HPDE6-E6E7 (cell line): ENCODE measurements at regions not wholly inside any gene's neighbourhood (a gene's known extent, or its start where the extent isn't known, plus 50 kb on each side); places are given as distances from the start of the nearest gene placed in this dataset.
A peak's percentile ranks its signal among the peaks of the same experiment; 100 is the strongest.
"Not testable (repeated sequence)": the region's sequence is repeated elsewhere in the genome, so short reads cannot be mapped to it uniquely, and the experiment has no call there.

ENCODE experiments used
- DNase-seq: peaks from one replicate; pipeline ENCODE4 v3.0.0; 2011; ENCODE audit warnings: missing footprints; ENCODE audit errors: extremely low spot score

DNA sequence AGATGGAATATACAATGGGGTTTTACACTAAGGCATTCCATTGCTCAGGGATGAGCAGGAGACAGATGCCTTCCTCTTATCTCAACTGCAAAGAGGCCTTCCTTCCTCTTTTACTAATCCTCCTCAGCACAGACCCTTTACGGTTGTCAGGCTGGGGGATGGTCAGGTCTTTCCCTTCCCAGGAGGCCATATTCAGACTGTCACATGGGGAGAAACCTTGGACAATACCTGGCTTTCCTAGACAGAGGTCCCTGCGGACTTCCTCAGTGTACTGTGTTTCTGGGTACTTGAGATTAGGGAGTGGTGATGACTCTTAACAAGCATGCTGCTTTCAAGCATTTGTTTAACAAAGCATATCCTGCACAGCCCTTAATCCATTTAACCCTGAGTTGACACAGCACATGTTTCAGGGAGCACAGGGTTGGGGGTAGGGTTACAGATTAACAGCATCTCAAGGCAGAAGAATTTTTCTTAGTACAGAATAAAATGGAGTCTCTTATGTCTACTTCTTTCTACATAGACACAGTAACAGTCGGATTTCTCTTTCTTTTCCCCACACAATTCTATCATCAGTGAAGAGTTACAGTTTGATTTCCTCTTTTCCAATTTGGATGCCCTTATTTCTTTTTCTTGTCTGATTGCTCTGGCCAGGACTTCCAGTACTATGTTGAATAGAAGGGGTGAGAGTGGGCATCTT is 737.1 kb downstream of the TRHDE start:
- not testable (repeated sequence) for DNase-seq

DNA sequence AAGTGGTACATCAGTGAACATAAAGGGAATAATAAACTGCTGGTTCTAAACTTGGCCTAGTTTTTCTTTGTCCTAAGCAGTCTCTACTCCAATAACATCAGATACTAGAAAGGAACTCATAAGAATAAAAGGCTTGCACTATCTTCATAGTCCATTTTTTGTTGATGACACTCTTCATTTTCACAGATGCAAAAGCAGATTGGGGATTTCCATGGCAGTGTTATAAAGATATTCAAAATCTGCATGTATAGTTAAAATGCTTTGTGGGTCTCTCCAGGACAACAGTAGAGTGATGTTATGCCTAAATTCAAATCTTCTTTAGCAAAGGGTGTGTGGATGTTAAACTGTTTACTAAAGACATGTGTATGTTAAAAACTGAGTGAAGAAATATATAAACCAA is 745.8 kb downstream of the TRHDE start:
- DNase-seq, result no peak

DNA sequence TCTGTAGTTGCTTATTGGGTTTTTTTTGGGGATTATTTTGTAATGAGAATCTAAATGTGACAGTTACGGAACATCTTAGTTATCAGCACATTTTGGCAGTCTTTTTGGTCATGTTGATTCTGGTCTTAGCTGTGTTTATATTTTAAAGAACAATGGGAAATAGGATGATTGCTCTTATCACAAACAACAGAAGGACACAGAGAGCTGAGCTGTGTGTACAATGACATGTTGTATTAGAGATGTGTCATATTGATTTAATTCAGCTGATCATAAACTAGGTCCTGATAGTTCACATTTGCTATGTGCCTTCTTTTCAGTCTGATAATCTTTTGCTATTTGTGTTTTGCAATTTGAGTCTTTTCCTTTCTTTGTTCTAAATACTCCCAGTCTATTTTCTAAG is 781.7 kb downstream of the TRHDE start:
- DNase-seq, result no peak

DNA sequence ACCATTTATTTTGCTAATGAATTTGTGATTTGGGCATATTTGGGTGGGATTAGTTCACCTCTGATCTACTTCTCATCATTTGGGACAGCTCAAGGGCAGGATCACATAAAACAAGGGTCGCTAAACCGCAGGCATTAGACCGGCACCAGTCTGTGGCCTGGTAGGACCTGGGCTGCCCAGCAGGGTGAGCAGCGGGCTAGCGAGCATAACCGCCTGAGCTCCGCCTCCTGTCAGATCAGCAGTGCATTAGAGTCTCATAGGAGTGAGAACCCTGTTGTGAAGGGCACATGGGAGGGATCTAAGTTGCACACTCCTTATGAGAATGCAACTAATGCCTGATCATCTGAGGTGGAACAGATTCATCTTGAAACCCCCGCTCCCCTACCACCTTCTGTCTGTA is 785.3 kb downstream of the TRHDE start:
- DNase-seq, result no peak

DNA sequence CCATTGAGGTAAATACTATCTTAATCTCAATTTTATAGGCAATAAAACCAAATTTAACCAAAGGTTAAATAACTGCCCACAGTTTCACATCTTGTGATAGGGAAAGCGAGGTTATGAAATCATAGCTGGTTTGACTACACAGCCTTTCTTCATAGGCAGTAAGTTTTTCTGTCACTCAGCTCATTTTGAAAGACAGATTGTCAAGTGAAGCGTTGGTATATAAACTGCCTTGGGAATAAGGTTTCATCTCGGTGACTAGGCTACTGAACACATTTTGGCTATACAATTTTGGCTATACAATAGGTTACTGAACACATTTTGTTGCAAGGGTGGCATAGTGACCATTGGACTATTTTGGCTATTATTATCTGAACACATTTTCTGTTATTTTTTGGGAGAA is 793.7 kb downstream of the TRHDE start:
- no peak for DNase-seq

DNA sequence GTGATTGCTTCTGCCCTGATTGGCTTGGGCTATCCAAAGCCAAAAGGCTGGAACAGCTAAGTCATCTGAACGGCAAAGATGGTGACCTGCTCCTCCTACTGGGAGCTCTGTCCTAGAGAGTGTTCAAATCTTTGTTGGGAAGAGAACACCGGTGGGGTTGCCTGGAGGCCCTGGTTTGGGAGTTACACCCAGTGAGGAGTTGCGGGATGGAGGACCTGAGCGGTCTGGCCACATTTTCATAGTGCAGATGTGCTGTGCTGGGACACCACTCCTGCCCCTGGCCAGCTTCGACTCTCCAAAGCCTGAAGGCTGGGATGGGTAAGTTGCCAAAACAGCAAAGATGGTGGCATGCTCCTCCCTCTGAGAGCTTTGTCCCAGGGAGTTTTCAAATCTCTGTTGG is 795.4 kb downstream of the TRHDE start:
- no peak for DNase-seq

DNA sequence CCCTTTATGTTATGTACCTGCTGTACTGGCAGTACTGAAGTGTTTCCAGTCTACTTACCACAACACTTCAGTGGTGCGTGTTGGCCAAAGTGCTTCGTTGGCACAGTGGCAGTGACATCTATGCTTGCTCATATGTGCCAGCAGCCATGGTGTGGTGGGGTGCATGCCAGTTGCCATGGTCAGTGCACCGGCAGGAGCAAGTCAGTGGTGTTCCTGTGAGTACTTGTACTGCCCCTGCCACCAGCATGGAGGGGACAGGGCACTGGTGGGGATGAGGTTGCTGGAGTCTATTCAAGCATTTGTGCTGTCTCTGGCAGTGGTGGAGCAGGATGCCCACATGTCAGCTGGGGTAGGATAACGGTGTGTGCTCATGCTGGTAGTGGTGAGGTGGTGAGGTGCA is 800.0 kb downstream of the TRHDE start:
- DNase-seq, result no peak

DNA sequence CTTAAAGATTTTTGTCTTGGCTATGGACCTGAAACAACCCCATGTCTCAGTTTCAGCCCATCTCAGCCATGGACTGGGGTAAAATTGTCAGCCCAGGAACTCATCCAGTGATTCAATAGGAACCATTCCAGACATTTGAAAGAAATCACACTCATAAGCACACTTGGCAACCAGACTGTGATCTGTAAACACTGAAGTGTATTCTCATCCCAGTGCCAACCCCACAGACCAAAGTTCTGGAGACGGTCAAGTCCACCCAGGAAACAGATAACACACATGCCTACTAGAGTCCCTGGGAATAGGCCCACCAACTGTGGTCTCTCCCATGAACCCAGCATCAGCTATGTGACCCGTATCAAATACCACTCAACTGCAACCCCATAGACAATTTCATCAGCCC is 804.6 kb downstream of the TRHDE start:
- no peak for DNase-seq

DNA sequence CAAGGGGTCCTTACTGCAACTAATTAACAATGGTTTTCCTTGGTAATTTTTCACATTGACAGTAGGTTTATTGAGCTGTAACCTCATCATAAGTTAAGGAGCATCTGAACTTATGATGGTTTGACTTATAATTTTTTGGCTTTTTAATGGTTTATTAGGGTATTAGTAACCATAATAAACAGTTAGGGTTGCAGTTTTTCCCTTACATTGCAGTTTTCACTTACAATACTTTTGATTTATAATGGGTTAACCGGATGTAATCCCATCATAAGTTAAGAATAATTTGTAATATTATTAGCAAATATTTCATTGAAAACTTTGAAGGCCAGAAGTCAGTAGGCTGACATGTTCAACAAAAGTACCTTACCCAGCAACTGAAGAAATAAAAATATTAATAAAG is 811.6 kb downstream of the TRHDE start:
- DNase-seq, result no peak

DNA sequence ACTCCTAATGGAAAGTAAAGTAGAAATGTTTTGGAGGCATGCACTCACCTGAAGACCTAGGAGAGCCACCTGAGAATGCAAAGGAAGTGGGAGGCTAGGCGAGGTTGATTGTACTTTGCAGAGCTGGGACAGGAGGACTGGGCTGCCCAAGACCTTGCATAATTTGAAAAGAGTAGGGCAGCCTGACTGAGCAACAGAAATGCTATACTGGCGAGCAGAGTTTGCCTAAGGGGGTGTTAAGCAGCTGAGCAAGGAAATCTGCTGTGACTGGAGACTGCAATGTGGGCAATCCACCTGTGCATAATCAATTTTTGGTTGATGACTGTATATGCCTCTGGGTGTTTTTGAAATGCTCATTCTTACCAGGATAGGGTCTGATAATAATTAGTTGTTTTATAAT is 834.1 kb downstream of the TRHDE start:
- DNase-seq, result peak; percentile 1

DNA sequence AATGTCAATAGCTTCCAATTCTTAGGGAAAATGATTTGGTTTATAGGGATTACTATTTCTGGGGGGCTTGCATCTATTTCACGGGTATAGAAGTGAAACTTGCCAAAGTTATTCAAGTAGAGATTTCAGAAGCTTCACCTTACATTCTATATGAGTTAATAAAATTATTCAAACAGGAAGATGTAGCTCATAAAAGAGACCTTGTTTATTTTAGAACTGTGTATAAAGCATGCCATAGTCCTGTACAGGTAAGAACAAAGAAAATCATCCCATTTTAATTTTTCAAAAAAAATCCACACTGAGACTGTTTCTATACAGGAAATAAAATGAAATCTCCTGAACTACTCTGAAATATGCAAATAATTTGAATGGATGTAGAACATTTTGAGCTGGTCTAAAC is 834.7 kb downstream of the TRHDE start:
- no peak for DNase-seq

DNA sequence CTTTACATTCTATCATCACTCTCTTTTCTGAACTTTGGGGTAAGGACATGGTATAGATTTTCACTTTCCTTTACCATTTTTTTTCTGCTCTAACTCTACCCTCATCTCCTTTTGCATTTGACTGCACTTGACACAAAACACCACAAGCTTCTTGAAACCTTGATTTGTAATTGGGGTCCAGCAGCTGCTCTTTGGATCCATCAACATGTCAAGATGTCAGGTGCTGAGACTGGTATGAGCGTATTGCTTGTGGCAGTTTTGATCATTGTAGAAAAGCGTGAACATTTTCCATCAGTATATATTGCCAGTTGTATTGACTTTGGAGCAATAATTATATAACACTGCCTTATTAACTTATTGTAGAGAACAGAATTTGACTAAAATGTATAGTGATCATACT is 838.6 kb downstream of the TRHDE start:
- DNase-seq, result no peak

DNA sequence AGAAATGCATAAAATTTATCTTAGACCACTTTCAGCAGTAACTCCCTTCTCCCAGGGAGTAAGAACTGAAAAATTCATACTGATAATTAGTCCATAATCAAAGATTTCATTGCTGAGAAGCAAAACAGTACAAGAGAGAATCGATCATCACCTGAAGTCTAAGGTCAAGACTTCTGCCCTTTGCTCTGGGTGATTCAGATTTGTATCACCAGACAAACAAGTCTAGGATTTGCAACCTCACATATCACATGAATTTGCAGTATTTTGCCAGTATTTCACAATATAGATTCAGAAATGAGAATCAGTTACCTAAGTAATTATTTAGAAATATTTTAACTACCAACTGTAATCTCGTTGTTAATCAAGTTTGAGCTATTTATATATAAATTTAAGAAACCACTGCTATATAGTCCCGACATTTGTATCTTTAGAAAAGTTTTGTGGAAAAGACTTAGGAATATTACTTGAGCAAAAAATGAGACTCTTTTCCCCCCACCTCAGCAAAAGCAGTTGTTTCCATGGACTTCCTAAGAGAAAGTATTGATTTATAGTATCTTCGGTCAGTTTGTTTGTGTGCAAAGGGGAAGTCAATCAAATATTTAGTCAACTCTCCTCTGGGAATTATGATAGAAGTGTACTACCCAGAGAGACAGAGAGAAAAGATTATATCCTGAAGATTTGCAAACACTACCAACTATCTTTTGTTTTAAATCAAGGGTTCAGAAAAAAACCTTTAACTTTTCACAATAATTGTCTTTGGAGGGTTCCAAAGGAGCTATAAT is 840.1 kb downstream of the TRHDE start:
- DNase-seq, result no peak

DNA sequence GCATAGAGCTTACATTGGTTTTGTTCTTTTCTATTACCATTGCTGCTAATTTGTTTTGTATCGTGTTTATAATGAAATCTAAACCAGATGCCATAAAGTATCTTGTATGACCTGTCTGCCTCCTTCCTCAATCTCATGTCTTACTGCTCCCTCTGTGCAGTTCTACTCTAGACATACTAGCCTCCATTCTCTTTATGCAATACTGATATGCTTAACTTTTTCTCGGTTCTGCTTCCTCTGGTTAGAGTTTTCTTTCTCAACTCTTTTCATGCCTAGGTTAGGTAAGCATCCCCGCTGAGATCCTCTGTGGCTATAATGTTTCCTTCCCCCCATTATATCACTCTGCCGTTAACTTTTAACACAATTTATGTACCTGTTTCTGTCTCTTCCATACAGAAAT is 852.3 kb downstream of the TRHDE start:
- DNase-seq, result no peak

DNA sequence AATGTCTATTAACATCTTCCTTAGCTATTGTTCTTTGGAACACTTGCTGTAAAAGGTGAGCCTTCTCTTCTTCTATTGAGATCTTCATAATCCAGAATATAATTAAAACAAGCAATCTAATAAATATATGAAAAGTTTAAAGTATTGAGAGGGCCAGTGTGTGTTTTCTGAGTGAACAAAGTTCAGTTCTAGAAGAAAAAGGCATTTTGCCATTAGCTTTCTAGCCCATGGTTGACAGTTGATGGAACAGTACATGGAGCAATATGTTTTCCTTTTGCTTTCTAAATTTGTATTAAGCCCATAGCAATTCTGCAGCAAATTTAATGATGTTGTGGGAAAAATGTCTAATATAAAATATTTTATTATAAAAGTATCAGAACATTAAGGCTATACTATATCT is 853.0 kb downstream of the TRHDE start:
- no peak for DNase-seq

DNA sequence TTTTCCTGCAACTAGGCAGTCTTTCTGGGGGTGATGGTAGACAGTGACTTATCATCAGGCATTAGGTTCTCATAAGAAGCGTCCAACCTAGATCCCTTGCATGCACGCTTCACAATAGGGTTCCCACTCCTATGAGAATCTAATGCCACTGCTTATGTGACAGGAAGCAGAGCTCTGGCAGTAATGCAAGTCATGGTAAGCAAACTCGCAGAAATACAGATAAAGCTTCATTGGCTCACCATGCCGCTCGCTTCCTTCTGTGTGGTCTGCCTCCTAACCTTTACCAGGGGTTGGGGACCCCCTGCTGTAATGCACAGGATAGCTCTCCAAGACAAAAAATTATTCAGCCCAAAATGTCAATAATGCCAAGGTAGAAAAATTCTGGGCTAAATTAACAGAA is 864.2 kb downstream of the TRHDE start:
- DNase-seq, result no peak

DNA sequence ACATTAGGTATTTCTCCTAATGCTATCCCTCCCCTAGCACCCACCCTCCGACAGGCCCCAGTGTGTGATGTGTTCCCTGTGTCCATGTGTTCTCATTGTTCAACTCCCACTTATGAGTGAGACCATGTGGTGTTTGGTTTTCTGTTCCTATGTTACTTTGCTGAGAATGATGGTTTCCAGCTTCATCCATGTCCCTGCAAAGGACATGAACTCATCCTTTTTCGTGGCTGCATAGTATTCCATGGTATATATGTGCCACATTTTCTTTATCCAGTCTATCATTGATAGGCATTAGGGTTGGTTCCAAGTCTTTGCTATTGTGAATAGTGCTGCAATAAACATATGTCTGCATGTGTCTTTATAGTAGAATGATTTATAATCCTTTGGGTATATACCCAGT is 867.5 kb downstream of the TRHDE start:
- DNase-seq, result not testable (repeated sequence)

DNA sequence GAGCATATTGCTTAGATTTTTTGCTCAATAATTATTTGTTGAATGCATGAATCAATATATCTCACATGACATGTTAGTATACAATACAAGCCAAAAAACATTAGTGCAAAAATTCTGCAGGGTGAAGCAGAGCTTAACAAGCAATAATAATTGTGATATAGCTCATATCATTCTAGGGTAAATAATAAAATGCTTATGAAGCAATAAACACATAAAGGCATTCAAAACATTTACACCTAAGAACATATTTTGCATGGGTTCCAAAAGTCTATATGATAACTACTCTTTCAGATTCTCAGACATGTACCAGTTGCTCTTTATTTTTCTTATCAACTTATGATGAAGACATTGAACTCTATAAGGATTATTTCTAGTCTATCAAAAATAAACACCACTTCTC is 886.2 kb downstream of the TRHDE start:
- DNase-seq, result no peak

DNA sequence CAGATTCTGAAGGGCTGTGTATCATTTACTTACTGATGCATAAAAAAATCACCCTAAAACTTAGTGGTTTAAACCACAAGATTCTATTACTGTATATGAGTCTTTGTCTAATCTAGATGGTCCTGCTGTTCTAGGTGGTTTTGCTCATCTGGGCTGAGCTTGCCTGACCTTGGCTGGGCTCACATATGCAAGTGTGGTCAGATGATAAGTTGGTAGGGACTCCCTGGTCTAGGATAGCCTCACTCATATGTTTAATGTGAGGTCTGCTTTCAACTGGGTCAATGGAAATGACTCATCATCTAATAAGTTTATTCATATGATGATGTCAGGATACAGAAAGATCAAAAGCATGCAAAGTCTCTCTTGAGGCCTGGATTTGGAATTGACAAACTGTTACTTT is 887.8 kb downstream of the TRHDE start:
- DNase-seq, result no peak

DNA sequence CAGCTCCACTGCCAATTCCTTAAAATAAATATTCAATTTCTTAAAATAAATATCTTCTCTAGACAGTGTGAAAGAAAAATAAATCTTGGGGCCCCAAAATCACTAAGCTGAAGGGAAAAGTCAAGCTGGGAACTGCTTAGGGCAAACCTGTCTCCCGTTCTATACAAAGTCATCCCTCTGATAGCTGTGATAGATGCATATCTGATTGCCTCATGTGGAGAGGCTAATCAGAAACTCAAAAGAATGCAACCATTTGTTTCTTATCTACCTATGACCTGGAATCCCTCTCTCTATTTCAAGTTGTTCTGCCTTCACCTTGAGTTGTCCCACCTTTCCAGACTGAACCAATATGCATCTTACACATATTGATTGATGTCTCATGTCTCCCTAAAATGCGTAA is 889.8 kb downstream of the TRHDE start:
- no peak for DNase-seq

DNA sequence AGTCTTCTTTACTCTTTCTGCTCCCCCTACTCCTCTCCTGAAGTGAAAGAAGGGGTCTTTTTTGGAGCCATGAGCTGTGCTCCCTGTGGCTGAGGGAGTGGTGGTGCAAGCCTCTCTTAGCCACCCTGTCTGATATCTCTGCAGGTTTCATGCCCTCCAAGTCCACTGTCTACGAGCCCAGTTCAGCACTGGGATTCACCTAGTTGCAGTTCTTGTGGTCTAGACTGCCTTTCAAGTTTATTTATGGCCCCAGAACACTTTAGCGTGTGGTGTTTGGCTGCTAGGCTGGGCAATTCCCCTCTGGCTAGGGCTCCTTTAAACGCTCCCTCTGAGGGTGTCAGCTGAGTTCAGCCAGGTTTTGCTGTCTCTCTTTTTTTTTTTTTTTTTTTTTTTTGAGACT is 908.6 kb downstream of the TRHDE start:
- DNase-seq, result no peak

DNA sequence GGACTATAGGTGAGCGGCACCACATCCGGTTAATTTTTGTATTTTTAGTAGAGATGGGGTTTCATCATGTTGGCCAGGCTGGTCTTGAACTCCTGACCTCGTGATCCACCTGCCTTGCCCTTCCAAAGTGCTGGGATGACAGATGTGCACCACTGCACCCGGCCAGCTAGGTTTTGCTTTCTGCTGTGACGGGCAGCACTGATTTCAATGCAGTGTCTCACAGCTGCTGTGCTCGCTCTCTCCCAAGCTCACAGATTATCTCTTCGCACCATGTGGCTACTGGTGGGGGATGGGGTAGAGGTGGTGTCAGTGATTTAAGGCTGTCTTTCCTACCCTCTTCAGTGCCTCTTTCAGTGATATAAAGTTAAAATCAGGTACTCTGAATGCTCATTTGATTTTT is 909.1 kb downstream of the TRHDE start:
- no peak for DNase-seq

DNA sequence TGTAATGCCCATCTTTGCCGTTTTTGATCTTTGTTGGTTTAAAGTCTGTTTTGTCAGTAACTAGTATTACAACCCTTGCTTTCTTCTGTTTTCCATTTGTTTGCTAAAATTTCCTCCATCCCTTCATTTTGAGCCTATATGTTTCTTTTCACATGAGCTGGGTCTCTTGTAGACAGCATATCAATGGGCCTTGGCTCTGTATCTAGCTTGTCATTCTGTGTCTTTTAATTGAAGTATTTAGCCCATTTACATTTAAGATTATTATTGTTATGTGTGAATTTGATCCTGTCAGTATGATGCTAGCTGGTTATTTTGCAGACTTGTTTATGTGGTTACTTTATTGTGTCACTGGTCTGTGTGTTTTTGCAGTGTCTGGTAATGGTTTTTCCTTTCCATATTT is 913.2 kb downstream of the TRHDE start:
- DNase-seq, result no peak

DNA sequence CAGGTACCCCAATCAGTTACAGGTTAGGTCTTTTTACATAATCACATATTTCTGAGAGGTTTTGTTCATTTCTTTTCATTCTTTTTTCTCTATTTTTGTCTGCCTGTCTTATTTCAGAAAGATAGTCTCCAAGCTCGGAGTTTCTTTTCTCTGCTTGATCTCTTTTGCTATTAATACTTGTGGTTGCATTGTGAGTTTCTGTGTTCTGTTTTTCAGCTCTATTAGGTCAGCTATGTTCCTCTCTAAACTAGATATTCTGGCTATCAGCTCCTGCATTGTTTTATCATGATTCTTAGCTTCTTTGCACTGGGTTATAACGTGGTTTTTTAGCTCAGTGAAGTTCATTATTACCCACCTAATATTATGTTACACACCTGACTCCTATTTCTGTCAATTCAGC is 914.1 kb downstream of the TRHDE start:
- DNase-seq, result no peak
